DMS153 (cell line): ENCODE measurements at regions not wholly inside any gene's neighbourhood (a gene's known extent, or its start where the extent isn't known, plus 50 kb on each side); places are given as distances from the start of the nearest gene placed in this dataset.

Source experiments
- DNase-seq: peaks from one replicate; lab custom pipeline; 2025; lab: John Stamatoyannopoulos, UW

DNA sequence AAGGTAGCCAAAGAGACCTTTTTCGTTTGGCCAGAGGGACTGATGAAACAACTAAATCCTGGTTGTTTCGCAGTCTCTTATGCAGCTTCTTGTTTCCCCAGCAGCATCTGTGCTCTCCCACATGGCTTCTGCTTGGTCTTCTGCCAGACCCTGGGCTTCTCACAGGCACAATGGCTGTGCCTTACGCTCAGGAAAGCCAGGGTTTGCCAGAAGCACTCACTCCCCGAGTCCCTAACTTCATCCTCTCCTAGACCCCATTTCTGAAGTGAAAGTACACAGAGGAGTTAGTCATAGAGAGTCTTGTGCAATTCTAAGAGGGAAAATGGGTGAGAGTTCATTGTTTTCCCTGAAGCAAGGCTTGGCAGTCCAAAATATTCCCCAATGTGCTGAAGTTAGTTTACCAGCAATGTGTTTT lies 121.7 kb downstream of the EVX1 start:
- no peak for DNase-seq

DNA sequence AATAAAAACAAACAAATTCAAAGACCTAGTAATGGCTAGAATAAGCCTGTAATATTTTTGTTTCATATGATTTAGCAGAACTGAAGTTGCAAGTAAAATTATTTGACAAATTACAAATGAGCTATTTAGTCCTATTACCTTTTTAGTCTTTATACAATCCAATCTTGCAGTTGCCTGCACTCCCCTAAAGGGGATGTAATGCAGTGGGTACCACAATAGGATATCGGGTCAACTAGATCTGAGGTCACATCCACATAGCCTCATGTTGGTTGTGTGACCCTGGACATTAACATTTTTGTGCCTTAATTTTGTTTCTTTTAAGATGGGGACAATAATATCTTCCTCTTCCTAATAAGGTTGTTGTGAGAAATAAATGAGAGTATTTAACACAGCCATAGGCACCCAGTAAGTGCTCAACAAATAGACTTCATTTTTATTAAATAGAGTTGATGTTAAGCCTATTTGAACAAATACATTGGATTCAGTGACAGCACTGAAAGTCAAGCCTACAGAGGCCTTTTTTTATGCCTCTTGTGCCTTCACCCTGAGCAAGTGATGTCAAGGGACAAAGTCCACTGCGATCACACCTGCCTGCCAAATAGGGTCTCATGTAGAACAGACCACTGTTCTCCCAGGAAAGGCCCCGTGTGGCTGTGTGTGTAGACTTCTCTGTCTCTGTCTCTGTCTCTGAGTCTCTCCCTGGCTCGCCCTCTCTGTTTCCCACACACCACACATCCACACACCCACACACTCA lies 124.8 kb downstream of the EVX1 start:
- DNase-seq, result no peak

DNA sequence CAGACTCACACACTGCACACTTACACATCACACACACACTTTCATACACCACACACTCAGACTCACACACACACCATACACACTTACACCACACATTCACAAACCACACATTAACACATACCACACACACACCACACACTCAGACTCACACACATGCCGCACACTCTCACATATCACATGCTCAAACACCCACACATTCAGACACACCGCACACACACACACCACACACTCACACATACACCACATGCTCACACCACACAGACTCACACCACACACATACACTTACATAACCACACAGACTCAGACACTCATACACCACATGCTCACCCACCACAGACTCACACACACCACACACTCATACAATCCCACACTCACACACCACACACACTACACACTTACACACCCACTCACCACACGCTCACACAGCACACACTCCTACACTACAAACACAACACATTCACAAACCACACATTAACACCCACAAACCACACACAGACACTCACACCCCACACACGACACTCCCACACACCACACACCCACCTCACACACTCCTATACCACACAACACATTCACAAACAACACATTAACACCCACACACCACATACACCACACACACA lies 125.4 kb downstream of the EVX1 start:
- DNase-seq, result no peak

DNA sequence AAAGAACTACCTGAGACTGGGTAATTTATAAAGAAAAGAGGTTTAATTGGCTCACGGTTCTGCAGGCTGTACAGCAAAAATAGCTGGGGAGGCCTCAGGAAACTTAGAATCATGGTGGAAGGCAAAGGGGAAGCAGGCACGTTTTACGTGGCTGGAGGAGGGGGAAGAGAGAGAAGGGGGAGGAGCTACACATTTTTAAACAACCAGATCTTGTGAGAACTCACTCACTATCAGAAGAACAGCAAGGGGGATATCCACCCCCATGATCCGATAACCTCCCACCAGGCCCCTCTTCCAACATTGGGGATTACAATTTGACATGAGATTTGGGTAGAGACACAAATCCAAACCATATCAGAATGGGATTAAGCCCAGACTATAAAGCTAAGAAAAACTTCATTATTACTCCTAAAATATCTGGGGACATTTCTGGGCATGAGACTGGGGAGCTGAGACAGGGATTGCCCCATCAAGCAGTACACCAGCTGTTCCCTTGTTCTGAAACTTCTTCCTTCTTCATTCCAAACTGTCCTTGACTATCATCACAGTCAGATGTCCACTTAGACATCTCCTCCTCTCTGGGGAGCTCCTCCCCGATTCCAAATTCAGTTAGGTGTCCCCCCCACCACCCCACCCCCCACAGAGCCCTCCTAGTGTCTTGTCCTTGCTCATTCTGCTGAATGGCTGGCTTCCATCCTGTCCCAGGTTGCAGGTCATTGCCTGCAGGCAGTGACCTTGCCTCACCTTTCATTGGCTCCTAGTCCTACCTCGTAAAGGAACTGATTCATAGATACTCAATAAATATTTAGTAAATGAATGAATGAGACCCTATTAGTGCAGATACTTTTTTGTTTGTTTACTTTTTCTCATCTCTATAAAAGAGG lies 132.6 kb downstream of the EVX1 start:
- DNase-seq, result no peak

DNA sequence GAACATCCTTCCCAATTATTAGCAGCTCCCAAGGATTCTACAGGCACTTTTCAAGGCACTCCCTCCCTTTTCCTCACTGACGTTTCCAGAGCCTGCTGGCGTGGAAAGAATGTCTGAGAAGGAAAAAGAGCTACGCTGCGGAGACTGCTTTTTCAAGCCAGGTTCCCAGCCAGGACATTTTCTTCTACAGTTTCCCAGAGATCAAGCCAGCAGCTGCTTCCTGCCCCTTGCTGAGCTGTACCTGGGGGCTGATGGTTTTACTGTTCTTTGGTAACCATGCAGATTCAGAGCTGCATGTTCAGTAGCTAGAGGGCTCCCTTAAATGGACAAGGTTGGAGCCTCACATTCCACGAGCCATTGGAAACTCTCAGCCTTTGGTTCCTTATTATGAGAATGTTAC lies 133.4 kb downstream of the EVX1 start:
- no peak for DNase-seq

DNA sequence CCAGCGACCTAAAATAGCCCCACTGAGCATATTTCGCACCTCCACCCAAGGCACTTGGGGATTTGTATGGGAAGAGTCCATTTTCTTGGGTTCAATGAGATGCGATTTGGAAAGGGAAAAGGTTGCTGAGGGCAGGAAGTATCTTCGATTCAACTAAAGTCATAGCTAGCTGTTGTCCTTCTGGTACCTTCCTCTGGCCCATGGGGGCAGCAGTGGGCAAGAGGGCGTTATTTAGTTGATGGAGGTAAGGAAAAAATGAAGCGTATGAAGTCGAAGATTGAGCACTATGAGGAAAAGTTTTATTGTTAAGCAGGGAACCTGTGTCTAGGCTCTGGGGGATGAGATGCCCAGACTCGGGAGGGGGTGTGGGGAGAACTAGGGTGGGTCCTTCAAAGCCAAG lies 135.4 kb downstream of the EVX1 start:
- no peak for DNase-seq

DNA sequence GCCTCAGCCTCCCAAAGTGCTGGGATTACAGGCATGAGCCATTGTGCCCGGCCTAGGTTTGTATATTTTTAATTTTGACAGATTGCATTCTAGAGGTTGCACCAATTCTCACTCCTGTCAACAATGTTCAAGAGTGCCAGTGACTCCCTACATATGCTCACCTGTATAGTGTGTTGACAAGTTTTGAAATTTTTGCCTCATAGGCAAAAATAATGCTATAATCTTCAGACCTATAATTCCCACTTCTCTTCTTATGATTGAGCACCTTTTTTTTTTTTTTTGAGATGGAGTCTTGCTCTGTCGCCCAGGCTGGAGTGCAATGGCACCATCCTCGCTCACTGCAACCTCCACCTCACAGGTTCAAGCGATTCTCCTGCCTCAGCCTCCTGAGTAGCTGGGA lies 139.7 kb downstream of the EVX1 start:
- DNase-seq, result no peak

DNA sequence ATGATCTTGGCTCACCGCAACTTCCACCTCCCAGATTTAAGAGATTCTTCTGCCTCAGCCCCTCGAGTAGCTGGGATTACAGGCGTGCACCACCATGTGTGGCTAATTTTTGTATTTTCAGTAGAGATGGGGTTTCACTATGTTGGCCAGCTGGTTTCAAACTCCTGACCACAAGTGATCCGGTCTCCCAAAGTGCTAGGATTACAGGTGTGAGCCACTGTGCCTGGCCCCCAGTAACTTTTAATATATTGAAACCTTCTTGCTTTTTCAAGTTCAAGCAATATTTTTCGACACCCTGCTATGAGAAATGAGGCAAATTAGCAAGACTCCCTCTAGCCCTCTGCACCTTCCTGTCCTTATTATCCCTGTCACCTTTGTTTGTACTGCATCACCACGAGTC lies 144.0 kb downstream of the EVX1 start:
- no peak for DNase-seq

DNA sequence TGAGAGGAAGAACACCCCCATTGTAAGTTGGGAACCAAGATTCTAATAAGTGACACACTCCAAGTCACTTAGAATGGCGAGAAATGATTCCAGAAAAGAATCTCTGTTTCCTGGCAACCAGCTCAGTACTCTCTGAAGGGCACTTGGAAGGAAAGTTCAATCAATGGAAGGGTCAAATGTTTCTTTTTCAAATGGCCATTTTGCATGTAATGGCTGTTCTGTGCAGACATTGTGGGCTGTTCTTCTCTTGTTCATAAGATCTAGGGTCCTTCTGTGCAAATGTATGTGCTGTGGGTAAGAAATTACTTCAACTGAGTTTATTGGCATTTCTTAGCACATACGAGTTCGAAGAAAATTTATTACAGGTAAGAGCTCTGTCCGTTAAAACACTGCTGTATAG lies 145.3 kb downstream of the EVX1 start:
- no peak for DNase-seq

DNA sequence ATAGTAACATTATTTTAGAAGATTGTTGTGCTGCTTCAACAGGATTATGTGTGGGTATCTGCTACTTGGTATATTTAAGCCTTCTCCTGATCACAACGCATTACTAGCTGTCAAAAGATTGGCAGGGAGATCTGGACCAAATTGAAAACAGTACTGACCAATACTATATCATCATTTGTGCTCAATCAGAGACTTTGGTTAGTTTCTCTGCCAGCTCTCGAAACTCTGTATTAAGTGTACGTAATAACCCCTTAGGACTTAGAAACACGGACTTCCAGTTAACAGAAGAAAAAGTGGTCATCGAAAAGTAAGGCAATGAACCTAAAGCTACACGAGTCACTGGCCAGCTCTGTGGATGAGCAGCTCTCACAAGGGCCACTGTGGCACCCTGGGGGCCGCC lies 146.0 kb downstream of the EVX1 start:
- no peak for DNase-seq

DNA sequence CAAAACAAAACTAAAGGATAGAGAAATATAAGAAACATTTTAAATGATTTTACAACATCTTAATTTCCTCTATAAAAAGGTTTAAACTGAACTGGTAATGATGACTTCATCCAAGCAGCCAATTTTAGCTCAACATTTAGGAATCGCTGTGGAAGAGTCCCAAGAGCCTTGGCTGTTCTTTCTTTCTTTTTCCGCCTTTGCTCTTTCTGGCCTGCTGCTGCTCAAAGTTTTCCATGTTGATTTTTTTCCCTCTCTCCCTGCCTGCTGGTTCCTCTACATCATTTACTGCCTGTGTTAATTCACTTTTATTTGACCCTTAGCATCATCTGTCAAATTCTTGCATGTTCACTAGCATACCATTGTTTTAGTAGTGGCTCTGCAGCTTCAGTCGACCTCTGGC lies 146.9 kb downstream of the EVX1 start:
- no peak for DNase-seq

DNA sequence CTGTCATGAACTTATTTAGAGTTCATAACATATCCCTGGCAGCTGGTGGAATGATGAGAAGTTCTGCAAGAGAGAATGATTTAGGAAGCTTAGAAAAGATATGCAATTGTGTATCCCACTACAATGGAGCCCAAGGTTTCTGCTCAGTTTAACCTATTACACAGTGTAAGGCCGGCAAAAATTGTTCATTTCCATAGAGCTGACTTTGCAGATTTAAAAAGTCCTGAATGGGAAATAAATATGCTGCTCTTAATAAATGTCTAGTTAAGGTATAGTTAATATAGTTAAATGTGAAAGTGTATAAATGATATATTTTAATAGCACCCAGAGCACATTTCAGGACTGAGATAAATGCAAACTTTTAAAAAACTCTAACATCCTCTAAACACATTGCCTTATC lies 149.9 kb downstream of the EVX1 start:
- no peak for DNase-seq

DNA sequence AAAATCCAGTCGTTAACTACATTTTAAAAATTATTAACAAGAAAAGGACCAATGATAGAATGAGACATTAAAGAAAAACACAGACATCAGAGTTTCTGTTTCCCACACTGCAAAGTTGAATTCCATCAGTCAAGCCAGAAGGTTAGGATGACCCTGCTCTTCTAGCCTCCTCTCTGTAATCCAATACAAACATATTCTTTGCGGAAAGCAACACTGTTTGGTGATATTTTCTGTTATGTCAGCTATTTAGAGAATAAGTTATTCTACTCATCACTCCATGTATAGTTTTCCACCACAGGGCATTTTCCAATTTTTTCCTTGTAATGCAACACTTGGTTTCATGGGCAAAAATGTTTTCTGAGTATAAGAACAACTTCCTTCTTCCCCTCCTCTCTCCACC lies 152.3 kb downstream of the EVX1 start:
- no peak for DNase-seq

DNA sequence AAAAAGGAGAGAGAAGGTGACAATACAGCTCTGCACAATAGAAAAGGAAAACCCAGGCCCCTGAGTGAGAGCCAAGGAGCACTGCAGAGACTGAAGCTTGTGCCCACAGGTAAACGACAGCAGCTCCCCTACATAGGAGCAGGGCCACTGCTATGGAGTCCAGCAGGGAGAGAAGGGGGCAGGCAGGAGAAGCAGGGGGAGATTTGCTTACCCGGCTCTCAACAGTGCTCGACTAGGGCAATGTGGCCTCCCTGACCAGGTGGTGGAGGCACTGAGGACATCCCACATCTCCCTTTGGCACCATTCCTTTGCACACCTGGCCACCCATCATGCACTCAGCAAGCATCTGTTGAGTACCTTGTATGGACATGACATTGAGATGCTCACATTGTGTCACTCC lies 153.0 kb downstream of the EVX1 start:
- DNase-seq, result no peak

DNA sequence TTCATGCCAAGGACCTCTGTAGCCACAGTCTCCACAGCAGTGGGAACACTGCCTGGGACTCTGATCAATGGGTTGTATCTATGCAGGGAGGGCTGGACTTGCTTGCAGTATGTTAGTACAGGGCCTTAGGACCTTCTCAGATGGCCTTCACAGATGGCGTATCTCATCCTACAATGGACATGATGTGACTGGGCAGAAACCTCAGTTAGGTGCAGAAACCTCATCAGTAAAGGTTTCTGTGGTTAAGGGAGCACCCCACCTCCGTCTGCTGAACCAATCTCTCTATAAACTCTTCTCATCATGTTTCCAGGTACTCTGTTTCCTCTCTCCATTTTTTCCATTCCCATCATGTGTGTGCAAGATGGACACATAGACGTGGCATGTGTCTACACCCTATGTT lies 154.9 kb downstream of the EVX1 start:
- no peak for DNase-seq

DNA sequence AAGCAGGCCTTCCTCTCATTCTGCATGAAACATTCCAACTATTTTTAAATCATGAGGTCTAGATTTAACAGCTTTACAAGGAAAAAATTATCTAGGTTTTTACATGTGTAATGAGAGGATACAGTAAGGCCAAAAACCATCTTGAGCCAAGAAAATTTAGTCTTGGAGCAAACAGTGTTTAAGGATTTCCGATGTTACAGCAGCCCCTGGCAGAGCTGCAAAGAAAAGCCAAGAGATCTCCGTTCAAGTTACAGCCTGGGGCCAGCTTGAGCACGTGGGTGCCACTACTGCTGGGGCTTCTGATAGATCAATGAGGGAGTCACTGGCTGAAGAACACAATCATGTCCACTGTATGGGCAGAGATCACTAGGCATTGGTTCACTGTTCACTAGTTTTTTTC lies 156.2 kb downstream of the EVX1 start:
- no peak for DNase-seq

DNA sequence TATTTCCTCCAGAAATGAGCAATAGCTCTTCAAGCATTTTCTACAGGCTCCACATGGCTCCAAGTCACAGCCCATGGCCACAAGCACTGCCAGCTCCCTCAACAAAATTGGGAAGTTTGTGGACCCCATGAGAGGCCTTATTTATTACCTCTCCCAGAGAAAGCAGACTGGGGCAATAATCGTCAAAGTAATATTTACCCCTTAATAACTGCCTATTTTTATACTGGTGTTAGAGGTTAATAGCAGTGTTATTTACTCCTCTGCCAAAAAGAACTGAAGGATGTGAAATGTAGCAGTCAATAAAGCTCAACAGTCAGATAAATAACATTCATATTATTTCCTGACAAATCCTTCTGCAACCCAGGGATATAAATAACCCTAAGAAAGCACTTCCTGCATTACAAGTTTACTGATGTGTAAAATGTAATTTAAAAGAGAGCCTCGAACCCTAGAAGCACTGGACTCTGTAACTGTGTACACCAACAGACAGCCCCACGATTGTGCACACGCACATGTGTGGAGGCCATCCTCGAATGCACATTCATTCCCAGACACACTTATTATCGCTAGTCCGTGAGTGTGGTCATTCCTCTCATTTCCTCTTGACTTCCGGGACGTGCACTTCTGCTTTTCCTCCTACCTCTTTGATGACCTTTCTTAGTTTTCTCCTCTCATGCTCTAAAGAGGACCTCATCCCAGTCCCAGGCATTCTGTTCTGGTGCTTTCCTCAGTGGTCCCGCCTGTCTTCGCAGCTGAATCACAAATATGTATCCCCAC lies 157.4 kb downstream of the EVX1 start:
- no peak for DNase-seq

DNA sequence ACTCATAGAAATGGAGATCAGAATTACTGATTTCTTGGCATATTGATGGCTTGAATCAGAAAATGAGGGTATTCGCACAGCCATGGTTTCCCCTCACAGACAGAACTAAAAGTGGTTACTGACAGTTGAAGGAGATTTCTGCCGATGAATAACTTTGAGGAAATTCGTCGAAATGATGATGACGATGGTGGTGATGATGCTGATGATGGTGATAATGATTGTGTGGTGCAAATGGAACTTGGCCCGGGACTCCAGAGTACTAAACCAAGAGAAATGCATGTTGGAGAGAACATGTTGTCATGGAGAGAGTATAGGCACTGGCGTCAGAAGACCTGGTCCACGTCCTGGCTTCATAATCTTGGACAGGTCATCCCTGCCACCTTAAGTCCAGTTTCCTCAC lies 163.2 kb downstream of the EVX1 start:
- no peak for DNase-seq

DNA sequence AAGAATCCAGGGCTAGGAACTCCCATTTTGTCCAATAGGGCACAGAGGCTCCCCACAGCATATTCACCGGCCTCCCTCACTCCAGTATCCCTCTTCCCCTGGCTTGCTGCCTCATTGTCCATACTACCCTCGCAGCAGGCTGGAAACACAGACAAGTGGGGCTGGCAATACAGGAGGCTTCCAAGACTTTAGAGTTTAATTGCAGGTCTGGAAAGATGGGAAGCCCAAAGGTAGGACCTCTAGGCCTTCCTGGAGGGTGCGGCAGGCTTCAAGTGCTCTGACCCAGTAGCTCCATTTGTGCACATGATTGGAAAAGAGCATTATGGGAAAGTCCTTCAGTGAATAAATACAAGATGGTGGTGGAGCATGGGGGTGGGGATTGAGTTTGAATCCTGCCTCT lies 166.7 kb downstream of the EVX1 start:
- no peak for DNase-seq

DNA sequence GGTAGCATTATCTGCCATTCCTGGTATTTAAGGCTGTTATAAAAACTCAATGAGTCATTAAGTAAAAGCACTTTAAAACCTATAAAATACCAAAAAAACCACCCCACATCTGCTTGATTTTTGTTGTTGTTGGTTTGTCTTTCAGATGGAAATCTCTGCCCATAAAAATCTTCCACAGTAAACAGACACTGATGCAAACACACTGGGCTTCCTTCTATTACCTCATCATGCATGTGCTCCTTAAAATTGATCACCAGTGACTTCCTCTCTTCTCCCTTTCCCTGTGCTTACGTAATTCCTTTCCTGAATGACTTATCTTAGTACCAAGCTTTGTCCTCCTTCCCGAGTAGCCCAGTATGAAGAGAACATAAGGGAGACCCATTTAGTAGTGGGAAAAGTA lies 167.2 kb downstream of the EVX1 start:
- no peak for DNase-seq

DNA sequence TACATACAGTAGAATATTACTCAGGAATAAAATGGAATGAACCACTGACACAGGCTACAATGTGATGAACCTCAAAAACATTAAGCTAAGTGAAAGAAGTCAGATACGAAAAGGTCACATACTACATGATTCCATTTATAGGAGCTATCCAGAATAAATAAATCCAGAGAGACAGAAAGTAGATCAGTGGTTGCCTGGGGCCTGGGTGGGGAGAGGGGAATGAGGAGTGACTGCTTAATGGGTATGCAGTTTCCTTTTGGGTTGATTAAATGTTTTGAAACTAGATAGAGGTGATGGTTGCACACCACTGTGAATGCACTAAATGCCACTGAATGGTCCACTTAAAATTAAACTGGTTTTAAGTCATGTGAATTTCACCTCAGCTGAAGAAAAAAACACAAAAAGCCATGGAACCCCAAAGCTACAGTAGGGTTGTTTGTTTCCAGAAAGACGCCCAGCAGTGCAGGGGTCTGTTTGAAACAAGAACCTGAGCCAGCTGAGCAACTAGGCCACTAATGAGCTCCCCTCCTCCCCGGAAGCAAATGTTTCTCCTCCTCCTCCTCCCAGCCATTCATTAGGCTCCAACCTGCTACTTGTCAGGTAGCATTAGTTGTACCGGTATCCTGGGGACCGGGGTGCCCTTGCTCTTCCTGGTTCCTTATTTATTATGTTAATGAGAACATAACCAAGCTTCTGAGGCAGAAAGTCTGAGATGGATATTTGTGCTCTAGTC lies 168.4 kb downstream of the EVX1 start:
- DNase-seq, result no peak

DNA sequence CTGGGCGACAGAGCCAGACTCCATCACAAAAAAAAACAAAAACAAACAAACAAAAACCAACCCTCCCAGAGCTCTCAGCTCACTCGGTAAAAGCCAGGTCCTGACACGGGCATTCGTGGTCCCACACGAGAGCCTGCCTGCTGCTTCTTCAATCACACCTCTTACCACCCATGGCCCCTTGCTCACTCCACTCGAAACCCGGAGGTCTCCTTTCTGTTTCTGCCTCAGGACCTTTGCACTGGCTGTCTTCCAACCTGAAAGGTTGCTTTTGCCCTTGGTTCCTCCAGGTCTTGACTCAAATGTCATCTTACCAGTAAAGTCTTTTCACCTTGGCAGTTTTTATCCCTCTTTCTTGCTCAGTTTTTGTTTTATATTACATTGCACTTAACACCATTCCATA lies 169.6 kb downstream of the EVX1 start:
- DNase-seq, result no peak
